Immature natural killer cell (primary cell): ENCODE measurements at regions not wholly inside any gene's neighbourhood (a gene's known extent, or its start where the extent isn't known, plus 50 kb on each side); places are given as distances from the start of the nearest gene placed in this dataset.
"Not testable (repeated sequence)": the region's sequence is repeated elsewhere in the genome, so short reads cannot be mapped to it uniquely, and the experiment has no call there.

Experiments
- DNase-seq, 3 donors: peaks; one replicate each; pipeline ENCODE4 v3.0.0; 2022; ENCODE audit warnings: mixed read lengths in 1 of 3
- H3K27ac Mint-ChIP-seq, 6 donors: one replicate each; pipeline ENCODE4 v1.8.0; 2020; ENCODE audit warnings: mixed read lengths in 6 of 6, mild to moderate bottlenecking in 5 of 6, inconsistent platforms in 4 of 6, moderate library complexity in 3 of 6
- H3K27me3 Mint-ChIP-seq, 3 donors: one replicate each; pipeline ENCODE4 v1.8.0; 2020 to 2021; ENCODE audit warnings: low read depth in 3 of 3, mild to moderate bottlenecking in 3 of 3, mixed read lengths in 3 of 3, moderate library complexity in 3 of 3, inconsistent platforms in 1 of 3
- H3K36me3 Mint-ChIP-seq, 3 donors: one replicate each; pipeline ENCODE4 v1.8.0; 2020; ENCODE audit warnings: mixed read lengths in 3 of 3, inconsistent platforms in 2 of 3, mild to moderate bottlenecking in 2 of 3
- H3K4me1 Mint-ChIP-seq, 2 donors: one replicate each; pipeline ENCODE4 v1.8.0; 2020; ENCODE audit warnings: inconsistent platforms in 2 of 2, mild to moderate bottlenecking in 2 of 2, mixed read lengths in 2 of 2, moderate library complexity in 1 of 2
- H3K4me3 Mint-ChIP-seq, 5 donors: one replicate each; pipeline ENCODE4 v1.8.0; 2020; ENCODE audit warnings: mild to moderate bottlenecking in 5 of 5, mixed read lengths in 5 of 5, inconsistent platforms in 3 of 5, moderate library complexity in 3 of 5
- H3K9me3 Mint-ChIP-seq, 6 donors: one replicate each; pipeline ENCODE4 v1.8.0; 2020; ENCODE audit warnings: mild to moderate bottlenecking in 6 of 6, mixed read lengths in 6 of 6, inconsistent platforms in 4 of 6, moderate library complexity in 3 of 6

- Mint-ChIP-seq H3K9me3 (peaks cover 0 to 21% (median 6%) of the 10 kb centered on the region in 6 donors), H3K4me3 (no peak overlapping the region), H3K4me1 (no peaks in the 10 kb centered on the region), H3K27ac (no peak overlapping the region), H3K27me3 (no peaks in the 10 kb centered on the region), H3K36me3 (no peaks in the 10 kb centered on the region)
- no peak for DNase-seq
Measured at GRCh38 chr7:81272176-81272575, 353.3 kb upstream of the SEMA3C start.

GRCh38 chr7:81268551-81268950 lies 349.7 kb upstream of the SEMA3C start:
- no peaks in the 10 kb centered on the region for H3K27me3 Mint-ChIP-seq
- no peak for DNase-seq
- peaks cover 0 to 14% (median 8%) of the 10 kb centered on the region in 6 donors for H3K9me3 Mint-ChIP-seq
- H3K36me3 Mint-ChIP-seq, result no peaks in the 10 kb centered on the region
- H3K27ac Mint-ChIP-seq, result no peak overlapping the region
- no peaks in the 10 kb centered on the region for H3K4me1 Mint-ChIP-seq
- H3K4me3 Mint-ChIP-seq, result no peak overlapping the region

- H3K27ac Mint-ChIP-seq, result no peak overlapping the region
- H3K4me3 Mint-ChIP-seq, result no peak overlapping the region
- DNase-seq, result no peak
- H3K27me3 Mint-ChIP-seq, result no peaks in the 10 kb centered on the region
- H3K9me3 Mint-ChIP-seq, result peaks cover 0 to 14% (median 10%) of the 10 kb centered on the region in 6 donors
- no peaks in the 10 kb centered on the region for H3K36me3 Mint-ChIP-seq
- H3K4me1 Mint-ChIP-seq, result no peaks in the 10 kb centered on the region
Measured at GRCh38 chr7:81267508-81267907, 348.7 kb upstream of the SEMA3C start.

- Mint-ChIP-seq H3K4me3 (no peak overlapping the region), H3K36me3 (no peaks in the 10 kb centered on the region), H3K4me1 (no peaks in the 10 kb centered on the region), H3K27ac (no peak overlapping the region), H3K9me3 (peaks cover 6 to 32% (median 14%) of the 10 kb centered on the region in 6 donors), H3K27me3 (peaks cover 0 to 2% (median 0%) of the 10 kb centered on the region in 3 donors)
- DNase-seq, result no peak
Measured at GRCh38 chr7:81264116-81264515, 345.3 kb upstream of the SEMA3C start.

- no peak overlapping the region for H3K27ac Mint-ChIP-seq
- no peak for DNase-seq
- no peaks in the 10 kb centered on the region for H3K36me3 Mint-ChIP-seq
- H3K27me3 Mint-ChIP-seq, result peaks cover 0 to 2% (median 2%) of the 10 kb centered on the region in 3 donors
- H3K9me3 Mint-ChIP-seq, result peaks cover under 1 to 55% (median 10%) of the 10 kb centered on the region in 6 donors
- H3K4me1 Mint-ChIP-seq, result no peaks in the 10 kb centered on the region
- H3K4me3 Mint-ChIP-seq, result no peak overlapping the region
Measured at GRCh38 chr7:81260152-81260551, 341.3 kb upstream of the SEMA3C start.

- Mint-ChIP-seq H3K27me3 (peaks cover 0 to 2% (median 2%) of the 10 kb centered on the region in 3 donors), H3K4me3 (no peak overlapping the region), H3K27ac (no peak overlapping the region), H3K36me3 (no peaks in the 10 kb centered on the region), H3K9me3 (peaks cover 0 to 47% (median 12%) of the 10 kb centered on the region in 6 donors), H3K4me1 (no peaks in the 10 kb centered on the region)
- DNase-seq, result no peak
Measured at GRCh38 chr7:81256991-81257390, 338.1 kb upstream of the SEMA3C start.

- Mint-ChIP-seq H3K36me3 (peaks cover 0 to 5% (median 0%) of the 10 kb centered on the region in 3 donors), H3K4me3 (no peak overlapping the region), H3K9me3 (peaks cover 5 to 40% (median 14%) of the 10 kb centered on the region in 6 donors), H3K4me1 (no peaks in the 10 kb centered on the region), H3K27ac (no peak overlapping the region), H3K27me3 (peaks cover 0 to 2% (median 0%) of the 10 kb centered on the region in 3 donors)
- DNase-seq, result no peak
Measured at GRCh38 chr7:81248420-81248819, 329.6 kb upstream of the SEMA3C start.

GRCh38 chr7:81247364-81247763 lies 328.5 kb upstream of the SEMA3C start:
- H3K9me3 Mint-ChIP-seq, result peaks cover 5 to 40% (median 14%) of the 10 kb centered on the region in 6 donors
- not testable (repeated sequence) for H3K4me3 Mint-ChIP-seq, DNase-seq, H3K27ac Mint-ChIP-seq, H3K4me1 Mint-ChIP-seq, H3K27me3 Mint-ChIP-seq, H3K36me3 Mint-ChIP-seq

GRCh38 chr7:81245353-81245752 lies 326.5 kb upstream of the SEMA3C start:
- peaks cover 0 to 5% (median 0%) of the 10 kb centered on the region in 3 donors for H3K36me3 Mint-ChIP-seq

GRCh38 chr7:81244224-81244623 lies 325.4 kb upstream of the SEMA3C start:
- H3K27ac Mint-ChIP-seq, result no peak overlapping the region
- DNase-seq, result no peak
- peaks cover 0 to 5% (median 0%) of the 10 kb centered on the region in 3 donors for H3K36me3 Mint-ChIP-seq
- H3K4me1 Mint-ChIP-seq, result no peaks in the 10 kb centered on the region
- peaks cover 0 to 2% (median 0%) of the 10 kb centered on the region in 3 donors for H3K27me3 Mint-ChIP-seq
- H3K9me3 Mint-ChIP-seq, result peaks cover 5 to 50% (median 17%) of the 10 kb centered on the region in 6 donors
- H3K4me3 Mint-ChIP-seq, result no peak overlapping the region

More at GRCh38 chr7:81245353-81245752, 326.5 kb upstream of the SEMA3C start:
- Mint-ChIP-seq H3K27ac (no peak overlapping the region), H3K4me3 (no peak overlapping the region), H3K27me3 (peaks cover 0 to 2% (median 0%) of the 10 kb centered on the region in 3 donors), H3K4me1 (no peaks in the 10 kb centered on the region), H3K9me3 (peaks cover 5 to 49% (median 16%) of the 10 kb centered on the region in 6 donors)
- DNase-seq, result no peak

- Mint-ChIP-seq H3K27me3 (peaks cover 0 to 2% (median 0%) of the 10 kb centered on the region in 3 donors), H3K27ac (no peak overlapping the region), H3K9me3 (peaks cover 0 to 34% (median 12%) of the 10 kb centered on the region in 6 donors), H3K4me3 (no peak overlapping the region), H3K4me1 (no peaks in the 10 kb centered on the region), H3K36me3 (peaks cover 0 to 1% (median 0%) of the 10 kb centered on the region in 3 donors)
- DNase-seq, result no peak
Measured at GRCh38 chr7:81236560-81236959, 317.7 kb upstream of the SEMA3C start.

- peaks cover 0 to 34% (median 9%) of the 10 kb centered on the region in 6 donors for H3K9me3 Mint-ChIP-seq
- DNase-seq, result no peak
- H3K36me3 Mint-ChIP-seq, result peaks cover 0 to 6% (median 0%) of the 10 kb centered on the region in 3 donors
- no peak overlapping the region for H3K4me3 Mint-ChIP-seq
- H3K27me3 Mint-ChIP-seq, result peaks cover 0 to 2% (median 0%) of the 10 kb centered on the region in 3 donors
- H3K4me1 Mint-ChIP-seq, result no peaks in the 10 kb centered on the region
- H3K27ac Mint-ChIP-seq, result no peak overlapping the region
Measured at GRCh38 chr7:81235997-81236396, 317.1 kb upstream of the SEMA3C start.

GRCh38 chr7:81234896-81235295 lies 316.0 kb upstream of the SEMA3C start:
- no peak for DNase-seq
- Mint-ChIP-seq H3K27ac (no peak overlapping the region), H3K9me3 (peaks cover 0 to 34% (median 5%) of the 10 kb centered on the region in 6 donors), H3K27me3 (peaks cover 0 to 2% (median 2%) of the 10 kb centered on the region in 3 donors), H3K4me1 (no peaks in the 10 kb centered on the region), H3K4me3 (no peak overlapping the region), H3K36me3 (peaks cover 0 to 6% (median 0%) of the 10 kb centered on the region in 3 donors)

- Mint-ChIP-seq H3K4me3 (no peak overlapping the region), H3K9me3 (peaks cover 0 to 23% (median 3%) of the 10 kb centered on the region in 6 donors), H3K27me3 (peaks cover 0 to 2% (median 2%) of the 10 kb centered on the region in 3 donors), H3K36me3 (peaks cover 0 to 6% (median 0%) of the 10 kb centered on the region in 3 donors), H3K4me1 (no peaks in the 10 kb centered on the region), H3K27ac (no peak overlapping the region)
- DNase-seq, result no peak
Measured at GRCh38 chr7:81233208-81233940, 314.5 kb upstream of the SEMA3C start.
